ENCODE measurements at regions not wholly inside any gene's neighbourhood (a gene's known extent, or its start where the extent isn't known, plus 50 kb on each side); places are given as distances from the start of the nearest gene placed in this dataset.

DNA sequence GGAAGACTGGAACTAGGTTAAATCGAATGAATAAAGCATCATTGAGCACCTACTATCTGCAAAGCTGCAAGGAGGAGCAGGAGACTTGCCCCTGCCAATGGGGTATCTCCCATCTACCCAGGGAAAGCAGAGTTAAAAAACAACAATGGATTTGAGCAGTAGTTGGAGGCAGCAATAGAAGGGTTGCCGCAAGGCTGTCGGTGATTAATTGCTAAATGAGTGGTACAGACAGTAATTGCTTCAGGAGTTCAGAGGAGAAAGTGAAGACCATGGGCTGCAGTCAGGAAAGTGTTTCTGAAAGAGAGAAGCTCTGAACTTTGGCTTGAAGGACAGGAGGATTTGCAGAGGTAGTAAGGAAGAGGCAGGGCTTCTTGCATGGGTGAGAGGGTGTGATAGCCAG lies 152.9 kb downstream of the ACTL8 start:
- Histone ChIP-seq H3K36me3 (ENCODE audit: insufficient read depth, low read length) (no peaks in the 10 kb centered on the region), H3K4me3 (ENCODE audit: low read depth, low read length, poor library complexity, severe bottlenecking) (no peak overlapping the region), H3K79me2 (ENCODE audit: insufficient read depth, low read length) (no peaks in the 10 kb centered on the region), H3K4me1 (ENCODE audit: insufficient read depth, low read length, severe bottlenecking) (no peaks in the 10 kb centered on the region), H3K9me2 (ENCODE audit: low read depth, low read length) (no peaks in the 10 kb centered on the region), H4K20me1 (ENCODE audit: insufficient read depth, low read length) (no peaks in the 10 kb centered on the region), H3K27ac (ENCODE audit: low read depth, low read length, poor library complexity, severe bottlenecking) (no peak overlapping the region), H2AFZ (ENCODE audit: low read length) (no peak overlapping the region), H3F3A (ENCODE audit: insufficient read depth, low read length) (no peaks in the 10 kb centered on the region), H3K4me2 (ENCODE audit: low read length) (no peak overlapping the region), H3K9ac (ENCODE audit: low read length) (no peak overlapping the region), H3K9me3 (ENCODE audit: low read length) (no peaks in the 10 kb centered on the region), H3K27me3 (ENCODE audit: insufficient read depth, low read length) (no peaks in the 10 kb centered on the region)
- TF ChIP-seq, protein P1, sequence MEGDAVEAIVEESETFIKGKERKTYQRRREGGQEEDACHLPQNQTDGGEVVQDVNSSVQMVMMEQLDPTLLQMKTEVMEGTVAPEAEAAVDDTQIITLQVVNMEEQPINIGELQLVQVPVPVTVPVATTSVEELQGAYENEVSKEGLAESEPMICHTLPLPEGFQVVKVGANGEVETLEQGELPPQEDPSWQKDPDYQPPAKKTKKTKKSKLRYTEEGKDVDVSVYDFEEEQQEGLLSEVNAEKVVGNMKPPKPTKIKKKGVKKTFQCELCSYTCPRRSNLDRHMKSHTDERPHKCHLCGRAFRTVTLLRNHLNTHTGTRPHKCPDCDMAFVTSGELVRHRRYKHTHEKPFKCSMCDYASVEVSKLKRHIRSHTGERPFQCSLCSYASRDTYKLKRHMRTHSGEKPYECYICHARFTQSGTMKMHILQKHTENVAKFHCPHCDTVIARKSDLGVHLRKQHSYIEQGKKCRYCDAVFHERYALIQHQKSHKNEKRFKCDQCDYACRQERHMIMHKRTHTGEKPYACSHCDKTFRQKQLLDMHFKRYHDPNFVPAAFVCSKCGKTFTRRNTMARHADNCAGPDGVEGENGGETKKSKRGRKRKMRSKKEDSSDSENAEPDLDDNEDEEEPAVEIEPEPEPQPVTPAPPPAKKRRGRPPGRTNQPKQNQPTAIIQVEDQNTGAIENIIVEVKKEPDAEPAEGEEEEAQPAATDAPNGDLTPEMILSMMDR (IDR thresholded peaks at IDR 0.05; ENCODE audit: low read length) = no peak
- TF ChIP-seq EZH2 (IDR thresholded peaks at IDR 0.05; ENCODE audit: borderline replicate concordance, low read length) = no peak

DNA sequence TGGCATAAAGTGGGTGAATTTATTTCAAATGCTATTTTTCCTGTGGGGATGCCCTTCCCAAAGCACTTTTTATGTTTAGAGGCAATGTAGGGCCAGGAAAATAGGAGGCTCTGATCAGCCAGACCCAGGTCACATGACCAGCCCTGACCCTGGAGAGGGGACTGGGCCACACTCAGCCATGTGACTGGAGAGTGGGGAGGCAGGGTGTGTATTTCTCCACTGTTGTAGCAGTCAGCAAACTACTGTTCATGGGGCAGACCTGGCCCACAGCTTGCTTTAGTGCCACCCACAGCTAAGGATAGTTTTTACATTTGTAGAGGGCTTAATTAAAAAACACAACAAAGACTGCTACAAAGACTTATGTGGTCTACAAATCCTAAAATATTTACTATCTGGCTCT lies 153.8 kb downstream of the ACTL8 start:
- H3K27ac ChIP-seq (ENCODE audit: low read depth, low read length, poor library complexity, severe bottlenecking) = no peak overlapping the region
- H3K9me3 ChIP-seq (ENCODE audit: low read length) = no peaks in the 10 kb centered on the region
- H3F3A ChIP-seq (ENCODE audit: insufficient read depth, low read length) = no peaks in the 10 kb centered on the region
- H4K20me1 ChIP-seq (ENCODE audit: insufficient read depth, low read length) = no peaks in the 10 kb centered on the region
- no peak overlapping the region for H3K9ac ChIP-seq (ENCODE audit: low read length)
- H3K36me3 ChIP-seq (ENCODE audit: insufficient read depth, low read length) = no peaks in the 10 kb centered on the region
- H3K4me3 ChIP-seq (ENCODE audit: low read depth, low read length, poor library complexity, severe bottlenecking) = no peak overlapping the region
- H2AFZ ChIP-seq (ENCODE audit: low read length) = no peak overlapping the region
- no peak overlapping the region for H3K4me2 ChIP-seq (ENCODE audit: low read length)
- no peaks in the 10 kb centered on the region for H3K79me2 ChIP-seq (ENCODE audit: insufficient read depth, low read length)
- no peaks in the 10 kb centered on the region for H3K27me3 ChIP-seq (ENCODE audit: insufficient read depth, low read length)
- no peak for TF ChIP-seq EZH2 (IDR thresholded peaks at IDR 0.05; ENCODE audit: borderline replicate concordance, low read length)
- TF ChIP-seq, protein P1 (IDR thresholded peaks at IDR 0.05; ENCODE audit: low read length) = no peak
- no peaks in the 10 kb centered on the region for H3K9me2 ChIP-seq (ENCODE audit: low read depth, low read length)
- H3K4me1 ChIP-seq (ENCODE audit: insufficient read depth, low read length, severe bottlenecking) = no peaks in the 10 kb centered on the region

DNA sequence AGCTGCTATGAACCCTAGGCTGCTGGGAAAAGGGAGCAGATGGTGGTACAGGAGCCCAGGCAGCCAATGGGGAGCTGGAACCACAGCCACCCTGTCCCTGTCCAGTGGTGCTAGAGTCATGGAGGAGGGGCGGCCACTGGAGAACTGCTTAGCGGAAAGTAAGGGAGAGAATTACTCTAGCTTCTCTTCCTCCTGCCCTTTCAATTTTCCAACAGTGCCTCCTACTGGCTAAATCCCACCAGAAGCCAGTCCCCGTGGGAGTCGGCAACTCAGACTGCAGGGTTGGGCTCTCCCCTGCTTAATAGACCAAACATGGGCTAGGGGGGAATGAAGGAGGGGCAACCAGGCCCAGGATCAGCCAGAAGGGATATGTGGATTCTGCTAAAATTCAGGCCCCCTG lies 154.5 kb downstream of the ACTL8 start:
- Histone ChIP-seq H3K79me2 (ENCODE audit: insufficient read depth, low read length) (no peaks in the 10 kb centered on the region), H3K36me3 (ENCODE audit: insufficient read depth, low read length) (no peaks in the 10 kb centered on the region), H3K9me2 (ENCODE audit: low read depth, low read length) (no peaks in the 10 kb centered on the region), H2AFZ (ENCODE audit: low read length) (no peak overlapping the region), H3F3A (ENCODE audit: insufficient read depth, low read length) (no peaks in the 10 kb centered on the region), H3K4me2 (ENCODE audit: low read length) (no peak overlapping the region), H3K4me1 (ENCODE audit: insufficient read depth, low read length, severe bottlenecking) (no peaks in the 10 kb centered on the region), H4K20me1 (ENCODE audit: insufficient read depth, low read length) (no peaks in the 10 kb centered on the region), H3K9me3 (ENCODE audit: low read length) (no peaks in the 10 kb centered on the region), H3K9ac (ENCODE audit: low read length) (no peak overlapping the region), H3K27me3 (ENCODE audit: insufficient read depth, low read length) (no peaks in the 10 kb centered on the region), H3K27ac (ENCODE audit: low read depth, low read length, poor library complexity, severe bottlenecking) (no peak overlapping the region), H3K4me3 (ENCODE audit: low read depth, low read length, poor library complexity, severe bottlenecking) (no peak overlapping the region)
- TF ChIP-seq EZH2 (IDR thresholded peaks at IDR 0.05; ENCODE audit: borderline replicate concordance, low read length) = no peak
- TF ChIP-seq, protein P1 (IDR thresholded peaks at IDR 0.05; ENCODE audit: low read length) = 0 out of 2 replicates have a peak, but pooled peaks have one; percentile 28

Measured in OCI-LY1 (cell line).